SK-N-SH (cell line): ENCODE measurements at regions not wholly inside any gene's neighbourhood (a gene's known extent, or its start where the extent isn't known, plus 50 kb on each side); places are given as distances from the start of the nearest gene placed in this dataset.

Experiments
- CTCF ChIA-PET: fragments of 300-600, 350-600 bp; formaldehyde crosslinking; extraction: SDS; loops from one replicate; lab custom pipeline; 2021; lab: Yijun Ruan, JAX
- POLR2A ChIA-PET: fragments of 350-600 bp; sonication (Branson Sonifier 250); formaldehyde crosslinking; extraction: SDS; loops from one replicate; lab custom pipeline; 2020; ENCODE audit warnings: antibody characterized with exemption, inconsistent platforms; lab: Yijun Ruan, JAX
- DNase-seq: peaks from one replicate; pipeline ENCODE4 v3.0.0; 2012
- H2AFZ ChIP-seq: fragments of 200-600 bp; sonication (generic); 2 replicates; pipeline ENCODE4 v1.8.1; 2016; ENCODE audit warnings: antibody characterized with exemption, mild to moderate bottlenecking, low read depth
- H3F3A ChIP-seq: fragments of 200-600 bp; sonication (generic); replicated peaks from 2 replicates; pipeline ENCODE3; 2016; ENCODE audit warnings: antibody characterized with exemption, mild to moderate bottlenecking; ENCODE audit not compliant: insufficient read depth
- H3K27ac ChIP-seq, 2 experiments: fragments of 200-500 bp in 1 of 2; fragments of 200-600 bp in 1 of 2; sonication (Bioruptor generic) in 1 of 2; sonication (generic), shearing (Covaris generic) in 1 of 2; 2 replicates each; pipeline versions ENCODE4 v1.5.1 to v1.6.1; 2014 to 2016; ENCODE audit warnings: low read depth in 2 of 2, inconsistent platforms in 1 of 2, low read length in 1 of 2, mild to moderate bottlenecking in 1 of 2, mixed read lengths in 1 of 2
- H3K27me3 ChIP-seq: fragments of 200-600 bp; sonication (generic), shearing (Covaris generic); 2 replicates; pipeline ENCODE4 v1.6.1; 2016; ENCODE audit warnings: mixed run types; ENCODE audit not compliant: insufficient read depth
- H3K36me3 ChIP-seq, 2 experiments: fragments of 200-500 bp in 1 of 2; fragments of 200-600 bp in 1 of 2; sonication (Bioruptor generic) in 1 of 2; sonication (generic) in 1 of 2; replicated peaks in 1 of 2; 2 replicates each; pipeline versions ENCODE3 to v1.5.1; 2014 to 2016; ENCODE audit warnings: low read length in 1 of 2, mild to moderate bottlenecking in 1 of 2; ENCODE audit not compliant: insufficient read depth in 2 of 2, control insufficient read depth in 1 of 2
- H3K4me1 ChIP-seq, 2 experiments: fragments of 200-500 bp in 1 of 2; fragments of 200-600 bp in 1 of 2; sonication (Bioruptor generic) in 1 of 2; sonication (generic), shearing (Covaris generic) in 1 of 2; 2 replicates each; pipeline versions ENCODE4 v1.5.1 to v1.6.1; 2014 to 2016; ENCODE audit warnings: low read depth in 1 of 2, low read length in 1 of 2, mixed run types in 1 of 2; ENCODE audit not compliant: insufficient read depth in 2 of 2, control insufficient read depth in 1 of 2
- H3K4me2 ChIP-seq: fragments of 200-600 bp; sonication (generic), shearing (Covaris generic); 2 replicates; pipeline ENCODE4 v1.6.1; 2017; ENCODE audit warnings: mixed run types
- H3K4me3 ChIP-seq, 2 experiments: fragments of 200-500 bp in 1 of 2; fragments of 200-600 bp in 1 of 2; sonication (Bioruptor generic) in 1 of 2; sonication (generic), shearing (Covaris generic) in 1 of 2; 2 replicates each; pipeline versions ENCODE4 v1.5.1 to v1.8.1; 2014 to 2016; ENCODE audit warnings: low read depth in 2 of 2, inconsistent platforms in 1 of 2, low read length in 1 of 2, mild to moderate bottlenecking in 1 of 2, mixed read lengths in 1 of 2, moderate library complexity in 1 of 2
- H3K79me2 ChIP-seq: fragments of 200-600 bp; sonication (generic); 2 replicates; pipeline ENCODE4 v1.8.1; 2017; ENCODE audit warnings: mild to moderate bottlenecking; ENCODE audit not compliant: insufficient read depth
- H3K9ac ChIP-seq: fragments of 200-600 bp; sonication (generic); 2 replicates; pipeline ENCODE4 v1.6.1; 2017; ENCODE audit warnings: mixed run types
- H3K9me2 ChIP-seq: fragments of 200-600 bp; sonication (generic); 2 replicates; pipeline ENCODE4 v1.6.1; 2017; ENCODE audit warnings: mixed run types
- H3K9me3 ChIP-seq: fragments of 200-600 bp; sonication (generic); 2 replicates; pipeline ENCODE4 v1.6.1; 2017; ENCODE audit warnings: mixed run types, mild to moderate bottlenecking, moderate library complexity
- H4K20me1 ChIP-seq: fragments of 200-600 bp; sonication (generic); 2 replicates; pipeline ENCODE4 v1.6.1; 2017; ENCODE audit warnings: mild to moderate bottlenecking, mixed run types; ENCODE audit not compliant: insufficient read depth
- CHD2 ChIP-seq: fragments of 150-350 bp; IDR thresholded peaks from 2 replicates; pipeline ENCODE4 v1.6.1; 2018; ENCODE audit warnings: low read length; ENCODE audit not compliant: partially characterized antibody
- GABPA ChIP-seq: IDR thresholded peaks from 2 replicates; pipeline ENCODE4 v1.4.0; 2012; ENCODE audit warnings: low read depth, mild to moderate bottlenecking
- GATA2 ChIP-seq: sonication (generic); formaldehyde crosslinking; IDR thresholded peaks from 2 replicates; pipeline ENCODE4 v1.5.0; 2020; ENCODE audit warnings: mild to moderate bottlenecking, missing genetic modification reagents
- MAX ChIP-seq: IDR thresholded peaks from 2 replicates; pipeline ENCODE4 v1.4.0; 2012; ENCODE audit warnings: low read depth
- NFIC ChIP-seq: IDR thresholded peaks from 2 replicates; pipeline ENCODE4 v1.4.0; 2012; ENCODE audit warnings: borderline replicate concordance
- NRF1 ChIP-seq: IDR thresholded peaks from 2 replicates; pipeline ENCODE4 v1.6.1; 2012; ENCODE audit warnings: low read depth, mild to moderate bottlenecking, low read length
- RCOR1 ChIP-seq: fragments of 150-350 bp; IDR thresholded peaks from 2 replicates; pipeline ENCODE4 v1.6.1; 2017; ENCODE audit warnings: antibody characterized with exemption, low read length
- RFX5 ChIP-seq: IDR thresholded peaks from 2 replicates; pipeline ENCODE4 v1.6.1; 2012; ENCODE audit warnings: mild to moderate bottlenecking, improper control_type of control experiment, low read length
- SIN3A ChIP-seq: IDR thresholded peaks from 2 replicates; pipeline ENCODE4 v1.6.1; 2012; ENCODE audit warnings: low read depth, mild to moderate bottlenecking, low read length, moderate library complexity, borderline replicate concordance
- TAF1 ChIP-seq: IDR thresholded peaks from 2 replicates; pipeline ENCODE4 v1.6.1; 2012; ENCODE audit warnings: low read depth, mild to moderate bottlenecking, low read length, moderate library complexity, borderline replicate concordance
- ZBTB33 ChIP-seq: IDR thresholded peaks from 2 replicates; pipeline ENCODE4 v1.4.0; 2012; ENCODE audit warnings: low read depth, borderline replicate concordance
- WGBS: methylation state at CpG from one replicate; pipeline ENCODE4 v1.1.6; 2017; ENCODE audit warnings: low lambda C conversion rate; 5-methylcytosine and 5-hydroxymethylcytosine counted together
- TF ChIP-seq, protein P1 (sequence below): fragments of 150-350 bp; IDR thresholded peaks from 2 replicates; pipeline ENCODE4 v1.6.1; 2016; ENCODE audit warnings: mild to moderate bottlenecking, low read depth, low read length
- TF ChIP-seq, protein P2 (sequence below): fragments of 150-350 bp; IDR thresholded peaks from 2 replicates; pipeline ENCODE4 v1.6.1; 2017; ENCODE audit warnings: antibody characterized with exemption, low read length, low read depth, borderline replicate concordance
- TF ChIP-seq, protein P3 (sequence below): IDR thresholded peaks from 2 replicates; pipeline ENCODE4 v1.6.1; 2012; ENCODE audit warnings: mild to moderate bottlenecking, low read depth, low read length, moderate library complexity

DNA sequence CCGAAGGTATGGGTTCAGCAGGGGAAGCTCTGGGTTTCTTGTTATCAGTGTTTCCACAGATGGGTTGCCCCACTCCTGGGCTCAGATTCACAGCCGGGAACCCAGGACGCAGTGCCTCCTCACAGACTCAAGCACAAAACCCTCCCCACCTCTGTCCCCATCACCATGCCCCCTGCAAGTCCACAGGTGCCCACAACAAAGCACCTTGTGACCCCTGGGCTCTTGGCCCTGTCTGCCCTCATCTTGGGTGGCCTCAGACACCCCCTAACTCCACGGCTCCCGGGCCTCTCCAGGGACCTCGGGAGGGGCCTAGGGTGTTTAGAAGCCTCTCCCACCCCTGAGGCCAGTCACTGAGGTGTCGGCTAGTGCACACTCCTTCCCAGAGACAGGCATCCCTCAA, 231.7 kb downstream of the TUBA3C start (continued):
- TF ChIP-seq ZBTB33 = no peak
- no peak for TF ChIP-seq GABPA
- TF ChIP-seq RCOR1 = no peak
- TF ChIP-seq MAX = no peak
- no peak for TF ChIP-seq SIN3A
- no peak for TF ChIP-seq NRF1
- TF ChIP-seq, all 33 proteins: peak for 0

DNA sequence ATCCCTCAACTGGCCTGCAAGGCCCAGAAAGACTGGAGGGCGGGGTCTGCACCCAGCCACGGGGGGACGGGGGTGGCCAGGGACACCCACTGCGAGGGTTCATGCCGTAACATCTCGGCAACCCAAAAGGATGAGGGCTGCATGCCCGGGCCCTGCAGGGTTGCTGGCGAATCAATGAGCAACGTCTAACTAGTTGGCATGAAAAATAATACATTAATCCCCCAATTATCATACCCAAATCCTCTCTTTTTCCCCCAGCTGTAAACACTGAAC, 232.2 kb downstream of the TUBA3C start:
- Histone ChIP-seq H3K4me3 (no peak overlapping the region), H3K9me2 (no peaks in the 10 kb centered on the region), H3F3A (no peaks in the 10 kb centered on the region), H3K9me3 (no peaks in the 10 kb centered on the region), H3K4me2 (no peak overlapping the region), H2AFZ (no peak overlapping the region), H3K79me2 (no peaks in the 10 kb centered on the region), H3K36me3 (no peaks in the 10 kb centered on the region), H3K4me1 (no peaks in the 10 kb centered on the region), H4K20me1 (no peaks in the 10 kb centered on the region), H3K9ac (no peak overlapping the region), H3K27ac (no peak overlapping the region), H3K27me3 (peaks cover 7% of the 10 kb centered on the region; the same call in 1 of the 2 replicates)
- ChIA-PET POLR2A (no interaction called here), CTCF (no interaction called here)
- DNase-seq = no peak
- WGBS = 4% methylated on average over 6 of the region's 9 CpGs
- TF ChIP-seq ZBTB33 (no peak), CHD2 (no peak), NFIC (no peak), NRF1 (no peak), RFX5 (no peak), GATA2 (CRISPR knock-in tag) (no peak), TAF1 (no peak)
- TF ChIP-seq, protein P1, sequence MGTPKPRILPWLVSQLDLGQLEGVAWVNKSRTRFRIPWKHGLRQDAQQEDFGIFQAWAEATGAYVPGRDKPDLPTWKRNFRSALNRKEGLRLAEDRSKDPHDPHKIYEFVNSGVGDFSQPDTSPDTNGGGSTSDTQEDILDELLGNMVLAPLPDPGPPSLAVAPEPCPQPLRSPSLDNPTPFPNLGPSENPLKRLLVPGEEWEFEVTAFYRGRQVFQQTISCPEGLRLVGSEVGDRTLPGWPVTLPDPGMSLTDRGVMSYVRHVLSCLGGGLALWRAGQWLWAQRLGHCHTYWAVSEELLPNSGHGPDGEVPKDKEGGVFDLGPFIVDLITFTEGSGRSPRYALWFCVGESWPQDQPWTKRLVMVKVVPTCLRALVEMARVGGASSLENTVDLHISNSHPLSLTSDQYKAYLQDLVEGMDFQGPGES = no peak
- TF ChIP-seq, protein P2, sequence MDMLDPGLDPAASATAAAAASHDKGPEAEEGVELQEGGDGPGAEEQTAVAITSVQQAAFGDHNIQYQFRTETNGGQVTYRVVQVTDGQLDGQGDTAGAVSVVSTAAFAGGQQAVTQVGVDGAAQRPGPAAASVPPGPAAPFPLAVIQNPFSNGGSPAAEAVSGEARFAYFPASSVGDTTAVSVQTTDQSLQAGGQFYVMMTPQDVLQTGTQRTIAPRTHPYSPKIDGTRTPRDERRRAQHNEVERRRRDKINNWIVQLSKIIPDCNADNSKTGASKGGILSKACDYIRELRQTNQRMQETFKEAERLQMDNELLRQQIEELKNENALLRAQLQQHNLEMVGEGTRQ = no peak
- TF ChIP-seq, protein P3, sequence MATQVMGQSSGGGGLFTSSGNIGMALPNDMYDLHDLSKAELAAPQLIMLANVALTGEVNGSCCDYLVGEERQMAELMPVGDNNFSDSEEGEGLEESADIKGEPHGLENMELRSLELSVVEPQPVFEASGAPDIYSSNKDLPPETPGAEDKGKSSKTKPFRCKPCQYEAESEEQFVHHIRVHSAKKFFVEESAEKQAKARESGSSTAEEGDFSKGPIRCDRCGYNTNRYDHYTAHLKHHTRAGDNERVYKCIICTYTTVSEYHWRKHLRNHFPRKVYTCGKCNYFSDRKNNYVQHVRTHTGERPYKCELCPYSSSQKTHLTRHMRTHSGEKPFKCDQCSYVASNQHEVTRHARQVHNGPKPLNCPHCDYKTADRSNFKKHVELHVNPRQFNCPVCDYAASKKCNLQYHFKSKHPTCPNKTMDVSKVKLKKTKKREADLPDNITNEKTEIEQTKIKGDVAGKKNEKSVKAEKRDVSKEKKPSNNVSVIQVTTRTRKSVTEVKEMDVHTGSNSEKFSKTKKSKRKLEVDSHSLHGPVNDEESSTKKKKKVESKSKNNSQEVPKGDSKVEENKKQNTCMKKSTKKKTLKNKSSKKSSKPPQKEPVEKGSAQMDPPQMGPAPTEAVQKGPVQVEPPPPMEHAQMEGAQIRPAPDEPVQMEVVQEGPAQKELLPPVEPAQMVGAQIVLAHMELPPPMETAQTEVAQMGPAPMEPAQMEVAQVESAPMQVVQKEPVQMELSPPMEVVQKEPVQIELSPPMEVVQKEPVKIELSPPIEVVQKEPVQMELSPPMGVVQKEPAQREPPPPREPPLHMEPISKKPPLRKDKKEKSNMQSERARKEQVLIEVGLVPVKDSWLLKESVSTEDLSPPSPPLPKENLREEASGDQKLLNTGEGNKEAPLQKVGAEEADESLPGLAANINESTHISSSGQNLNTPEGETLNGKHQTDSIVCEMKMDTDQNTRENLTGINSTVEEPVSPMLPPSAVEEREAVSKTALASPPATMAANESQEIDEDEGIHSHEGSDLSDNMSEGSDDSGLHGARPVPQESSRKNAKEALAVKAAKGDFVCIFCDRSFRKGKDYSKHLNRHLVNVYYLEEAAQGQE = no peak
